Type B pancreatic cell (in vitro differentiated cells): ENCODE measurements at regions not wholly inside any gene's neighbourhood (a gene's known extent, or its start where the extent isn't known, plus 50 kb on each side); places are given as distances from the start of the nearest gene placed in this dataset.
"Not testable (repeated sequence)": the region's sequence is repeated elsewhere in the genome, so short reads cannot be mapped to it uniquely, and the experiment has no call there.

Source experiments
- DNase-seq: peaks from one replicate; pipeline ENCODE4 v3.0.0; 2021; ENCODE audit warnings: mixed read lengths; ENCODE audit not compliant: unreplicated experiment; ENCODE audit errors: extremely low spot score
- H3K27ac Mint-ChIP-seq: 2 replicates; pipeline ENCODE4 v1.8.0; 2021; ENCODE audit warnings: mild to moderate bottlenecking, mixed read lengths
- H3K27me3 Mint-ChIP-seq: 2 replicates; pipeline ENCODE4 v1.8.0; 2021; ENCODE audit warnings: mixed read lengths
- H3K36me3 Mint-ChIP-seq: 2 replicates; pipeline ENCODE4 v1.8.0; 2021; ENCODE audit warnings: mixed read lengths
- H3K4me1 Mint-ChIP-seq: one replicate; pipeline ENCODE4 v1.8.0; 2021; ENCODE audit warnings: mixed read lengths; ENCODE audit not compliant: unreplicated experiment
- H3K4me3 Mint-ChIP-seq: 2 replicates; pipeline ENCODE4 v1.8.0; 2021; ENCODE audit warnings: mild to moderate bottlenecking, mixed read lengths
- H3K9me3 Mint-ChIP-seq: 2 replicates; pipeline ENCODE4 v1.8.0; 2021; ENCODE audit warnings: mixed read lengths
- TF ChIP-seq, protein P1 (sequence below): fragments of 200-600 bp; sonication (generic); conservative IDR thresholded peaks from 2 replicates; pipeline ENCODE4 v1.5.0; 2021; ENCODE audit warnings: antibody characterized with exemption, mild to moderate bottlenecking

DNA sequence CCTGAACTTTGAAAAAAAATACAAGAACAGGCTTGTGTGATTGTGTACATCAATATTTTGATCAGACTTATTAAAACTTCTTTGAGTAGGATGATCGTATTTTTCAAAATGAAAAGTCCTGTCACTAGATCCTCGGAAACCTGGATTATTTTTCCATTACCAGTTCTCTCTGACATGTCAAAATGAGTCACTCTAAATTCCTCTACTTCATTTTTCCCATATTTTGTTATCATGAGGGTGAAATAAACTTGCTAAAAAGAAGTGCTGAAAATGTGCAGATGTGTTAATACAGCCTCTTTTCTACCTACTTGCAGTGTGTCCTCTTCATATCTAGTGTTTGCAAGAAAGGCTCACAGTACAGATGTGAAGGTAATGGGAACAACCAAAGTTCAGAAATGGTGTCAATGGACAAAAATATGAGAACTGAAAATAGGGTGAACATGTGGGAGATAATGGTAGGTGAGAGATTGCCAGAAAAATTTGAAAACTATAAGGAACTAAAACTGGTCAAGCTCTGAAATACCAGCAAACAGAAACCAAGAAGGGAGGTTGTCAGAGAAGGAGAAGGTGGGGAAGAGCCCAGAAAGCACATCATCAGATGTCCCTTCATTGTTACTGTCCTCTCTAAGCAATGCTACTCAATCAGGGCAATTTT, 108.2 kb downstream of the EOMES start:
- Mint-ChIP-seq H3K27ac (no peak overlapping the region), H3K27me3 (peaks cover 3% of the 10 kb centered on the region)

DNA sequence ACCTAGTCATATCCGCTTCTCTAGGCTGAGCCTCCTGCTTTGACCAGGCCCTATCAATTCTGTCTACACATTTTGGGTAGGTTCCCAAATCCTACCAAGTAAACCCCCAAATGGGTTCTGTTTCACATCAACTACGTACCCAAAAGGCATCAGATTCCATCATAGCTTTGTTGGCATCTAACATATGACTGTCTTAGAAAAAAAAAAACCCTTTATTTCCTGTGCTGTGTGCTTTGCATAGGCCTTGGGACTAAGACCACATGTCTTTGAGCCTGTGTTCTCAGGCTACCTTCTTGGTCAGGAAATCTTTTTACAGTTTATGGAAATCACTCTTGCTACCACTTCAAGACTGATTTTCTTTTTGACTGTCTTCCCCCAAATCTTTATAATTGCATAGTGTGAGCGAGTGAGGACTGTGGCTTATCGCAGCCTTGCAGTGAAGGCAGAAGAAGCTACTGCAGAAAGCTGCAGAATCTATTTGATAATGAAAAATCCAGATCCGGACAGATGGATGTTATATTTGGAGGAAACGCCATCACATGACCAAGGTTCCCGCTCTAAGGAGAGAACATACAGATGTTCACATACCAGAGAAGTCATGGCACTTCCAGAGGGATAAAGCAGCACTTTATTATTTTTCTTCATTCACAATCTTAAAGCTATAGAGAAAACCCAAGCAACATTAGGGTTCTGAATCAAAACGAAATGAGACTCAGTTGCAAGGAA, 111.2 kb downstream of the EOMES start:
- Mint-ChIP-seq H3K27ac (no peak overlapping the region), H3K4me3 (no peak overlapping the region), H3K4me1 (no peaks in the 10 kb centered on the region), H3K36me3 (no peaks in the 10 kb centered on the region), H3K9me3 (peaks cover 8% of the 10 kb centered on the region), H3K27me3 (no peaks in the 10 kb centered on the region)
- DNase-seq, result no peak
- TF ChIP-seq, protein P1, sequence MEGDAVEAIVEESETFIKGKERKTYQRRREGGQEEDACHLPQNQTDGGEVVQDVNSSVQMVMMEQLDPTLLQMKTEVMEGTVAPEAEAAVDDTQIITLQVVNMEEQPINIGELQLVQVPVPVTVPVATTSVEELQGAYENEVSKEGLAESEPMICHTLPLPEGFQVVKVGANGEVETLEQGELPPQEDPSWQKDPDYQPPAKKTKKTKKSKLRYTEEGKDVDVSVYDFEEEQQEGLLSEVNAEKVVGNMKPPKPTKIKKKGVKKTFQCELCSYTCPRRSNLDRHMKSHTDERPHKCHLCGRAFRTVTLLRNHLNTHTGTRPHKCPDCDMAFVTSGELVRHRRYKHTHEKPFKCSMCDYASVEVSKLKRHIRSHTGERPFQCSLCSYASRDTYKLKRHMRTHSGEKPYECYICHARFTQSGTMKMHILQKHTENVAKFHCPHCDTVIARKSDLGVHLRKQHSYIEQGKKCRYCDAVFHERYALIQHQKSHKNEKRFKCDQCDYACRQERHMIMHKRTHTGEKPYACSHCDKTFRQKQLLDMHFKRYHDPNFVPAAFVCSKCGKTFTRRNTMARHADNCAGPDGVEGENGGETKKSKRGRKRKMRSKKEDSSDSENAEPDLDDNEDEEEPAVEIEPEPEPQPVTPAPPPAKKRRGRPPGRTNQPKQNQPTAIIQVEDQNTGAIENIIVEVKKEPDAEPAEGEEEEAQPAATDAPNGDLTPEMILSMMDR, result no peak

More for the DNA sequence above, 108.2 kb downstream of the EOMES start:
- no peaks in the 10 kb centered on the region for H3K36me3 Mint-ChIP-seq
- no peaks in the 10 kb centered on the region for H3K4me1 Mint-ChIP-seq
- DNase-seq, result no peak
- H3K9me3 Mint-ChIP-seq, result peaks cover 8% of the 10 kb centered on the region
- TF ChIP-seq, protein P1, result no peak
- no peak overlapping the region for H3K4me3 Mint-ChIP-seq

DNA sequence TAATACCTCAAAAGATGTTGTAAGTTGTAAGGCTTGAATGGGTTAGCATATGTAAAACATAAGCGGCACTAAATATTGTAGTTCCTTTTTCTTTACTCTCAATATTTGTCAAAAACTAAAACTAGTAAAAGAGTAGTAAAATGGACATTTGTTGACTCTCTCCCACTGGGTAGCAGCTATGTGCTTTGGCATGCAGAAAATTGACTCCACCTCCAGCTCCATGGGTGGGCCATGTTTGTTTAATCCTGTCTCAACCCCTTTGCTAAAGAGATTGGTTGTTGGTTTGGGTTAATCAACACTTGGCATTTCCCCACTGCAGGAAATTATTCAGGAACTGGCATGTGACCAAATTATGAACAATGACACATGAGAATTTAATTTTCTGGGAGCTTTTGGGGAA, 114.8 kb downstream of the EOMES start:
- peaks cover 1% of the 10 kb centered on the region for H3K9me3 Mint-ChIP-seq
- TF ChIP-seq, protein P1, result no peak
- no peaks in the 10 kb centered on the region for H3K4me1 Mint-ChIP-seq
- no peaks in the 10 kb centered on the region for H3K36me3 Mint-ChIP-seq
- H3K27ac Mint-ChIP-seq, result no peak overlapping the region
- H3K27me3 Mint-ChIP-seq, result no peaks in the 10 kb centered on the region
- H3K4me3 Mint-ChIP-seq, result no peak overlapping the region
- DNase-seq, result no peak

DNA sequence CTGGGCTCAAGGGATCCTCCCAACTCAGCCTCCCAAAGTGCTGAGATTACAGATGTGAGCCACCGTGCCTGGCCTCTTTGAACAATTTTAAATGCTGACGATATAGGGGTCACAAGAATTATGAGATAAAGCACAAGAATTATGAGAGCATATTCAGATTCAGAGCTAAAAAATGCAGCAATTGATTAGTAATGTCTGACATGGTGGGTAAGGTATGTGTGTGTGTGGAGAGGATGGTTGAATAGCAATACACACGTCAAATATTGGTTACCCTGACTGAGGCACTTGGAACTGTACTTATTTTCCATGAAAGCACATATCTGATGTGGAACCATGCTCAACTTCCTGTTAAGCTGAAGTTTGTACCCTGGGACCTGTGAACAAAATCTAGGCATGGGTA, 115.6 kb downstream of the EOMES start:
- Mint-ChIP-seq H3K27me3 (no peaks in the 10 kb centered on the region), H3K9me3 (peaks cover 5% of the 10 kb centered on the region), H3K4me3 (no peak overlapping the region), H3K4me1 (no peaks in the 10 kb centered on the region), H3K36me3 (no peaks in the 10 kb centered on the region), H3K27ac (no peak overlapping the region)
- TF ChIP-seq, protein P1, result no peak
- DNase-seq, result no peak

DNA sequence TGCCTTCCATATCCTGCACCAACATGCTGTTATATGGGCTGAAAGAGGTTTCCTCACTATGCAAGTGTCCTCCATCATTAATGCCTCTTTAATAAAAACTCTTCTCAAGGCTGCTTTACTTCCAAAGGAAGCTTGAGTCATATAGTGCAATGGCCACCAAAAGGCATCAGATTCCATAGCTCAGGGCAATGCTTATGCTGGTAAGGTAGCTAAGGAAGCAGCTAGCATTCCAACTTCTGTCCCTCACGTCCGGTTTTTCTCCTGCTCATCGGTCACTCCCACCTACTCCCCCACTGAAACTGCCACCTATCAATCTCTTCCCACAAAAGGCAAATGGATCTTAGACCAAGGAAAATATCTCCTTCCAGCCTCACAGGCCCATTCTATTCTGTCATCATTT, 117.1 kb upstream of the SLC4A7 start:
- not testable (repeated sequence) for H3K4me1 Mint-ChIP-seq, H3K4me3 Mint-ChIP-seq, DNase-seq, H3K36me3 Mint-ChIP-seq, H3K9me3 Mint-ChIP-seq, H3K27me3 Mint-ChIP-seq, H3K27ac Mint-ChIP-seq

DNA sequence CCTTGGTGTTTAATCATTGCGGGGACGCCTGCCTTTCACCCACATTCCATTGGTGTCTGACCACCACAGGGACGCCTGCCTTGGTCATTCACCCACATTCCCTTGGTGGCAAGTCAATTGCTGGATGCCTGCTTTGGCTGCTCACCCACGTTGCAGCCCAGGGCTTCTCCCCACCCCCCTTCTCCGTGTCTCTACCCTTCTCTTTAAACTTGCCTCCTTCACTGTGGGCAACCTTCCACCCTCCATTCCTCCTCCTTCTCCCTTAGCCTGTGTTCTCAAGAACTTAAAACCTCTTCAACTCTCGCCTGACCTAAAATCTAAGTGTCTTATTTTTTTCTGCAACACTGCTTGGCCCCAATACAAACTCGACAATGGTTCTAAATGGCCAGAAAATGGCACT, 115.6 kb upstream of the SLC4A7 start:
- not testable (repeated sequence) for H3K9me3 Mint-ChIP-seq, H3K36me3 Mint-ChIP-seq, H3K27me3 Mint-ChIP-seq, H3K4me1 Mint-ChIP-seq, H3K27ac Mint-ChIP-seq, DNase-seq, H3K4me3 Mint-ChIP-seq
